ENCODE measurements at regions not wholly inside any gene's neighbourhood (a gene's known extent, or its start where the extent isn't known, plus 50 kb on each side); places are given as distances from the start of the nearest gene placed in this dataset.

DNA sequence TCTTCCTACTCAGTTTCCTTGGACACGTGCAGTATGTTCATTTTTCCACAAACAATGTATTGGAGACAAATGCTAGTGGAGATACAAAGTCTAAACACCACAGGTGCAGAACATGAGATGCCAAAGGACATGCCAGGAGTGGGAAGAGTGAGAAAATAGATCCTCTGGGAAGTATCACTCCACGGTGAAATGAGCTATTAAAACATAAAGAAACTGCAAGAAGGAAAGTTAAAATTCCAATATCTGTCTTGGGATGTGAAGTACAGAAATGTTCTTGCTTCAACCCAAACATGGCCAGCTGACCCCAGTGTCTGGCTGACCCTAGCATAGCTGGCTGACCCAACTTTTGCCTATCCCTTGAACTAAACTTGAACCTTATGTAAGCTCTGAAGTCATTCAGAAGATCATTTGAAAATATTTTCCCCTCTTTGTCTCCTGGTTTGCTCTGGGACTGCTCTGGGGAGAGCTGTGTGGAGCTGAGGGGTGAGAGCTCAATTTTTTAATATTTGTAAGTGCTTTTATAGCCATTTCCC, 59.5 kb downstream of the FZD1 start:
- intact Hi-C loops (cut with DNase I; ENCODE audit: low total_unique reads), result no loop called here
- ATAC-seq (no peak), DNase-seq (no peak)
- Histone ChIP-seq H3K4me3 (no peak overlapping the region), H3K36me3 (no peaks in the 10 kb centered on the region), H3K9me3 (no peaks in the 10 kb centered on the region), H3K4me1 (no peaks in the 10 kb centered on the region), H3K27me3 (no peaks in the 10 kb centered on the region), H3K27ac (no peak overlapping the region)
- TF ChIP-seq, protein P1, sequence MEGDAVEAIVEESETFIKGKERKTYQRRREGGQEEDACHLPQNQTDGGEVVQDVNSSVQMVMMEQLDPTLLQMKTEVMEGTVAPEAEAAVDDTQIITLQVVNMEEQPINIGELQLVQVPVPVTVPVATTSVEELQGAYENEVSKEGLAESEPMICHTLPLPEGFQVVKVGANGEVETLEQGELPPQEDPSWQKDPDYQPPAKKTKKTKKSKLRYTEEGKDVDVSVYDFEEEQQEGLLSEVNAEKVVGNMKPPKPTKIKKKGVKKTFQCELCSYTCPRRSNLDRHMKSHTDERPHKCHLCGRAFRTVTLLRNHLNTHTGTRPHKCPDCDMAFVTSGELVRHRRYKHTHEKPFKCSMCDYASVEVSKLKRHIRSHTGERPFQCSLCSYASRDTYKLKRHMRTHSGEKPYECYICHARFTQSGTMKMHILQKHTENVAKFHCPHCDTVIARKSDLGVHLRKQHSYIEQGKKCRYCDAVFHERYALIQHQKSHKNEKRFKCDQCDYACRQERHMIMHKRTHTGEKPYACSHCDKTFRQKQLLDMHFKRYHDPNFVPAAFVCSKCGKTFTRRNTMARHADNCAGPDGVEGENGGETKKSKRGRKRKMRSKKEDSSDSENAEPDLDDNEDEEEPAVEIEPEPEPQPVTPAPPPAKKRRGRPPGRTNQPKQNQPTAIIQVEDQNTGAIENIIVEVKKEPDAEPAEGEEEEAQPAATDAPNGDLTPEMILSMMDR (IDR thresholded peaks at IDR 0.05 in 4 of 5, conservative IDR thresholded peaks at IDR 0.05 in 1 of 5), result no peak
- no peak for TF ChIP-seq POLR2A (IDR thresholded peaks at IDR 0.05)
- in situ Hi-C loops (cut with MboI; ENCODE audit: low sequenced_read_pairs in 4 of 4), result no loop called here

DNA sequence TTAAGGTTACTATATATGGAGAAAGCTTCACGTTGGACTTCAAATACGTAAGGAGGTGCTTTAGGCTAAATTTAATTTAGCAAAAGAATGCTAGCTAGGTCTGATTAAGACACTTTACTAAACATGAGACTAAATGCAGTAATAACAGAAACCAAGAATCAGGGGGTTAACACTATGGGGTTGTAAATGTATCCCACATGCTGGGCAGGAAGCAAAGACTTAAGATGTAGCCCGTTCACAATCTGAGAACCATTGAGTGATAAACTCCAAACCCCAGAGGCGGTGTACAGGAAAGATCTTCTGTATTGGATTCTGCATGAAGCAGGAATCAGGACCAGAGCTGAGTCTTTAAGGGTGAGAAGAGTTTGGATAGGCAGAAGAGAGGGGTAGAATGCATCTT, 60.4 kb downstream of the FZD1 start:
- Histone ChIP-seq H3K36me3 (no peaks in the 10 kb centered on the region), H3K9me3 (no peaks in the 10 kb centered on the region), H3K27ac (no peak overlapping the region), H3K4me3 (no peak overlapping the region), H3K27me3 (no peaks in the 10 kb centered on the region), H3K4me1 (no peaks in the 10 kb centered on the region)
- ATAC-seq, result no peak
- in situ Hi-C loops (cut with MboI; ENCODE audit: low sequenced_read_pairs in 4 of 4) (no loop called here), intact Hi-C loops (cut with DNase I; ENCODE audit: low total_unique reads) (no loop called here)
- DNase-seq, result no peak
- TF ChIP-seq, protein P1 (IDR thresholded peaks at IDR 0.05 in 4 of 5, conservative IDR thresholded peaks at IDR 0.05 in 1 of 5), result no peak
- TF ChIP-seq POLR2A (IDR thresholded peaks at IDR 0.05), result no peak

DNA sequence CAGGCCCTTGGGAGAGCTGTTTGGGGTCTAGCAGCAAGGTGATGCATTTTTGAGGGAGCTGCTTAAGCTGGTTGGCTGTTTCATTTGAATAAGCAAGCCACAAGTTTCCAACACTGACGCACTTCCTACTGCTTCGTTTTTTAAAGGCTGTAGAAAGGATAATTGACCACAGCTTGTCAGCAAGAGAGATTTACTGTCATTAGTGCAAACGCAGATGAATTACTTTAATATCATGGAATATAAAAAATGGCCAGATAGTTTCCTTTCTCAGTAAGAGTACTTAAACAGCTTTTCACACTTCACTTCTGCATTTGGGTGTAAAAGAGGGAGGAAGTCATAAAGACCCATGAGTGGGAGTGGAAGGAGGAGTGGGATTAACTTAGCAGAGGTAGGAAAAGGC, 61.5 kb downstream of the FZD1 start:
- H3K27me3 ChIP-seq, result no peaks in the 10 kb centered on the region
- no peaks in the 10 kb centered on the region for H3K4me1 ChIP-seq
- no peaks in the 10 kb centered on the region for H3K9me3 ChIP-seq
- ATAC-seq (no peak), DNase-seq (no peak)
- H3K4me3 ChIP-seq, result no peak overlapping the region
- H3K27ac ChIP-seq, result no peak overlapping the region
- intact Hi-C loops (cut with DNase I; ENCODE audit: low total_unique reads), result no loop called here
- in situ Hi-C loops (cut with MboI; ENCODE audit: low sequenced_read_pairs in 4 of 4), result no loop called here
- H3K36me3 ChIP-seq, result no peaks in the 10 kb centered on the region
- no peak for TF ChIP-seq POLR2A (IDR thresholded peaks at IDR 0.05)
- TF ChIP-seq, protein P1 (IDR thresholded peaks at IDR 0.05 in 4 of 5, conservative IDR thresholded peaks at IDR 0.05 in 1 of 5), result no peak

DNA sequence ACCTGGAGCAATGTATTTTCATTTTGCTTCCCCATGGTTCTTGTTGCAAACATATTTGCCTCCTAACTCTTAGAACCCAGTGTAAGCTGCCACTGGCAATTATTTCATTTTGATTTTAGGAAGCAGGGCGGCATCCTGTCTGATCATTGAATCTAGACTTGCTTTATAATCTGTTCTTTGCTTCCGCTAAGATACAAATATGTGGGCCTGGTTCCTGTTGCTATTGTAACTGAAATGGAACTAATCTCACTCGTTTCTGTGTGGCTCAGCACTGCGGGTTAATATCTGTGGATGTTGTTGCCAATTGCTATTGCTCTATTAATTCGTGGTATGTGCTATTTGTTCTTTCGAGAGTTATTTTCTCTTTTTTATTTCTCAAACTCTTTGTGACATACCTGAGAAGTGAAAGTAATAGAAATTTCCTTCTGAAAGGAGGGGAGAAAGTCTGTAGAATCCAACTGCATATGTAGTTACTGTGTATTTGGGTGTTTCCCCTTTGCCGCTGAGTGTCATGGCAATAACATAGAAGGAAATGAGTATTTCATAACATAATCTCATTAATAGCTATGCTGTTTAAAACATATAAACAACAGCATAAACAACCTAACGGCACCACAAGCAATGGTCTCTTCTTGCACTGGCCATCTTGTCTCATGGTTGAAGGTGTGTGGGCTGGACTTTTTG, 62.4 kb downstream of the FZD1 start:
- DNase-seq (no peak), ATAC-seq (no peak)
- H3K27ac ChIP-seq, result no peak overlapping the region
- TF ChIP-seq, protein P1 (IDR thresholded peaks at IDR 0.05 in 4 of 5, conservative IDR thresholded peaks at IDR 0.05 in 1 of 5), result no peak
- no peak for TF ChIP-seq POLR2A (IDR thresholded peaks at IDR 0.05)
- H3K36me3 ChIP-seq, result no peaks in the 10 kb centered on the region
- no peaks in the 10 kb centered on the region for H3K9me3 ChIP-seq
- in situ Hi-C loops (cut with MboI; ENCODE audit: low sequenced_read_pairs in 4 of 4) (no loop called here), intact Hi-C loops (cut with DNase I; ENCODE audit: low total_unique reads) (no loop called here)
- no peaks in the 10 kb centered on the region for H3K27me3 ChIP-seq
- H3K4me1 ChIP-seq, result no peaks in the 10 kb centered on the region
- H3K4me3 ChIP-seq, result no peak overlapping the region

DNA sequence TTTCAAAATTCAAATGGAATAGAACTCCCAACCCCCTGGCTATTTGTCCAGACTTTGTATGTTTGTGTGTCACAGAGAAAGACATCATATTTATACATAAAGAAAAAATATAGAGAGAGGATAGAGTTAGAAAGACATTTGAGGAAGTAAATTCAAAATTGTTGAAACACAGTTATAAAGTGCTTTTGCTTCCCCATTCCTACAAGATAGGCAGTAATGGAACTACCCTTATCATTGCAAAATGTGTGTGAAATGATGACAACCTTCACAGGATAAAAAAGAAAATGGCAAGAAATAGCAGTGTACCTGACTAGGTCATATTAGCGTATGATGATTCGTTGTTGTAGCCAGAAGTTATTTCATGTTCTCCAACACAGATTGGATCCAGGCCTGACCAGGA, 63.1 kb downstream of the FZD1 start:
- TF ChIP-seq, protein P1 (IDR thresholded peaks at IDR 0.05 in 4 of 5, conservative IDR thresholded peaks at IDR 0.05 in 1 of 5), result no peak
- TF ChIP-seq POLR2A (IDR thresholded peaks at IDR 0.05), result no peak
- DNase-seq, result no peak
- Histone ChIP-seq H3K36me3 (no peaks in the 10 kb centered on the region), H3K27me3 (no peaks in the 10 kb centered on the region), H3K4me3 (no peak overlapping the region), H3K9me3 (no peaks in the 10 kb centered on the region), H3K4me1 (no peaks in the 10 kb centered on the region), H3K27ac (no peak overlapping the region)
- intact Hi-C loops (cut with DNase I; ENCODE audit: low total_unique reads), result no loop called here
- no peak for ATAC-seq
- in situ Hi-C loops (cut with MboI; ENCODE audit: low sequenced_read_pairs in 4 of 4), result no loop called here
